ENCODE measurements at regions not wholly inside any gene's neighbourhood (a gene's known extent, or its start where the extent isn't known, plus 50 kb on each side); places are given as distances from the start of the nearest gene placed in this dataset.

DNA sequence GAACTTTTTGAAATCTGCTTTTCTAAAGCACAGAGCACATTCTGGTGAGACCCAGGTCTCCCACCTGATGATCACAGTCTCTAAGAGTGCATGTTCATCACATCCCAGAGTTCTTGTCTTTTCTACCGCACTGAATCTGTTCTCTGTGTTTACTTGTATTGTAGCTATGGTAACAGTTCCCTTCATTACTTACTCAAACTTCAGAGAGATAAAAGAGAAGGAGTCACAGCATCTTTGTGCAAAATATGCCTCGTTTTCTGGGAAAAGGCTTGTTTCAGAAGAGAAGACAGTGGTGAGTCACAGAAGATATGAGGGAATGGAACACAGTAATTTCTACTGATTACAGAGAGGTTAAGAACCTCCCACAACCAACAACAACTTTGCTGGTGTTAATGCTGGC is 580.6 kb downstream of the PLA2G4A start:
- no peak for TF ChIP-seq POLR2A (IDR thresholded peaks at IDR 0.05)
- TF ChIP-seq, protein P1, sequence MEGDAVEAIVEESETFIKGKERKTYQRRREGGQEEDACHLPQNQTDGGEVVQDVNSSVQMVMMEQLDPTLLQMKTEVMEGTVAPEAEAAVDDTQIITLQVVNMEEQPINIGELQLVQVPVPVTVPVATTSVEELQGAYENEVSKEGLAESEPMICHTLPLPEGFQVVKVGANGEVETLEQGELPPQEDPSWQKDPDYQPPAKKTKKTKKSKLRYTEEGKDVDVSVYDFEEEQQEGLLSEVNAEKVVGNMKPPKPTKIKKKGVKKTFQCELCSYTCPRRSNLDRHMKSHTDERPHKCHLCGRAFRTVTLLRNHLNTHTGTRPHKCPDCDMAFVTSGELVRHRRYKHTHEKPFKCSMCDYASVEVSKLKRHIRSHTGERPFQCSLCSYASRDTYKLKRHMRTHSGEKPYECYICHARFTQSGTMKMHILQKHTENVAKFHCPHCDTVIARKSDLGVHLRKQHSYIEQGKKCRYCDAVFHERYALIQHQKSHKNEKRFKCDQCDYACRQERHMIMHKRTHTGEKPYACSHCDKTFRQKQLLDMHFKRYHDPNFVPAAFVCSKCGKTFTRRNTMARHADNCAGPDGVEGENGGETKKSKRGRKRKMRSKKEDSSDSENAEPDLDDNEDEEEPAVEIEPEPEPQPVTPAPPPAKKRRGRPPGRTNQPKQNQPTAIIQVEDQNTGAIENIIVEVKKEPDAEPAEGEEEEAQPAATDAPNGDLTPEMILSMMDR (IDR thresholded peaks at IDR 0.05) = no peak
- TF ChIP-seq POLR2AphosphoS5 (IDR thresholded peaks at IDR 0.05) = no peak
- no peak for TF ChIP-seq EP300 (IDR thresholded peaks at IDR 0.05)

All from sigmoid colon (tissue), 4 donors.